ENCODE measurements at regions not wholly inside any gene's neighbourhood (a gene's known extent, or its start where the extent isn't known, plus 50 kb on each side); places are given as distances from the start of the nearest gene placed in this dataset.

GRCh38 chr9:28342815-28343338 lies 769.6 kb upstream of the C9orf72 start:
- ATAC-seq (ENCODE audit: low read depth), result no peak
- H3K56ac ChIP-seq (ENCODE audit: extremely low read depth, insufficient read depth, low read length), result no peak overlapping the region
- no peak overlapping the region for H4K5ac ChIP-seq (ENCODE audit: low read depth, low read length)
- H4K91ac ChIP-seq (ENCODE audit: insufficient read depth, low read depth, low read length), result no peak overlapping the region
- no peaks in the 10 kb centered on the region for H4K20me1 ChIP-seq (ENCODE audit: insufficient read depth, low read length)
- H2BK20ac ChIP-seq (ENCODE audit: low read depth, low read length), result no peak overlapping the region
- H3K79me1 ChIP-seq (ENCODE audit: low read depth in 1 of 2, low read length in 2 of 2), result no peaks in the 10 kb centered on the region
- no peak overlapping the region for H3K23ac ChIP-seq (ENCODE audit: low read depth, low read length)
- H3K9me3 ChIP-seq (ENCODE audit: control insufficient read depth, insufficient read depth, low read length), result peaks cover 4% of the 10 kb centered on the region; the same call in 1 of the 2 replicates
- TF ChIP-seq CEBPB (IDR thresholded peaks at IDR 0.05; ENCODE audit: low read depth, low read length), result no peak
- no peak for TF ChIP-seq ELK1 (IDR thresholded peaks at IDR 0.05; ENCODE audit: borderline replicate concordance, low read depth, low read length)
- TF ChIP-seq RAD21 (IDR thresholded peaks at IDR 0.05; ENCODE audit: low read length), result no peak
- TF ChIP-seq NFE2L2 (IDR thresholded peaks at IDR 0.05; ENCODE audit: low read depth, low read length), result no peak
- no peak for TF ChIP-seq USF2 (IDR thresholded peaks at IDR 0.05; ENCODE audit: low read depth, low read length)
- no peak for TF ChIP-seq SMC3 (IDR thresholded peaks at IDR 0.05; ENCODE audit: low read depth, low read length)
- TF ChIP-seq MXI1 (IDR thresholded peaks at IDR 0.05; ENCODE audit: borderline replicate concordance, low read depth, low read length), result no peak
- no peak for TF ChIP-seq RFX5 (IDR thresholded peaks at IDR 0.05; ENCODE audit: low read depth, low read length)
- TF ChIP-seq CHD1 (IDR thresholded peaks at IDR 0.05; ENCODE audit: low read depth, low read length), result no peak
- no peak for TF ChIP-seq BHLHE40 (IDR thresholded peaks at IDR 0.05; ENCODE audit: low read depth, low read length)
- no peak for TF ChIP-seq FOS (IDR thresholded peaks at IDR 0.05; ENCODE audit: low read depth, low read length)
- no peak for TF ChIP-seq POLR2A (IDR thresholded peaks at IDR 0.05; ENCODE audit: low read depth, low read length)
- no peak for TF ChIP-seq MAZ (IDR thresholded peaks at IDR 0.05; ENCODE audit: borderline replicate concordance, low read depth, low read length)
- no peak for TF ChIP-seq RCOR1 (IDR thresholded peaks at IDR 0.05; ENCODE audit: insufficient replicate concordance, low read length)
- TF ChIP-seq MAFK (IDR thresholded peaks at IDR 0.05; ENCODE audit: low read depth, low read length), result no peak
- TF ChIP-seq CTCF (conservative IDR thresholded peaks at IDR 0.05; ENCODE audit: low read depth, low read length), result no peak
- intact Hi-C loops (cut with micrococcal nuclease) (no loop called here), in situ Hi-C loops (cut with MboI; ENCODE audit: low sequenced_read_pairs) (no loop called here), dilution Hi-C loops (cut with HindIII; ENCODE audit: low sequenced_read_pairs, unreplicated experiment) (no loop called here)
- no peak overlapping the region for H2AFZ ChIP-seq (replicated peaks; ENCODE audit: low read length, poor library complexity)
- no peak overlapping the region for H2AK5ac ChIP-seq (ENCODE audit: low read depth, low read length)
- H3K4me2 ChIP-seq (ENCODE audit: low read depth, low read length), result no peak overlapping the region
- POLR2A ChIA-PET (ENCODE audit: unreplicated experiment), result no interaction called here
- H2BK15ac ChIP-seq (ENCODE audit: low read depth, low read length), result no peak overlapping the region
- no peak for DNase-seq
- CTCF ChIA-PET, result no interaction called here
- H4K8ac ChIP-seq (ENCODE audit: low read depth in 2 of 2, low read length in 2 of 2), result no peak overlapping the region
- H3K9ac ChIP-seq (ENCODE audit: low read depth, low read length), result no peak overlapping the region
- WGBS, 2 experiments (ENCODE audit: extremely low coverage in 2 of 2, insufficient read length in 1 of 2), result no CpG with 5 or more reads among the region's 2 CpGs
- H3K14ac ChIP-seq (replicated peaks; ENCODE audit: low read depth, low read length), result no peak overlapping the region
- no peak overlapping the region for H2AK9ac ChIP-seq (replicated peaks; ENCODE audit: low read depth, low read length, poor library complexity)
- H3K4me3 ChIP-seq (ENCODE audit: insufficient read depth, low read depth, low read length), result no peak overlapping the region
- no peak overlapping the region for H2BK120ac ChIP-seq (ENCODE audit: low read depth, low read length)
- no peak overlapping the region for H2BK5ac ChIP-seq (ENCODE audit: low read depth, low read length, poor library complexity, severe bottlenecking)
- no peak overlapping the region for H3K27ac ChIP-seq (ENCODE audit: insufficient read depth, low read length)
- no peak overlapping the region for H3K4ac ChIP-seq (ENCODE audit: low read depth, low read length)
- no TSS peak for BruUV-seq (replicated peaks)
- H3K36me3 ChIP-seq (ENCODE audit: control insufficient read depth, insufficient read depth, low read length), result no peaks in the 10 kb centered on the region
- no peaks in the 10 kb centered on the region for H3K4me1 ChIP-seq (ENCODE audit: control insufficient read depth, insufficient read depth, low read length)
- H3K27me3 ChIP-seq (ENCODE audit: control insufficient read depth, insufficient read depth, low read length), result no peaks in the 10 kb centered on the region
- H3K18ac ChIP-seq (ENCODE audit: low read depth, low read length), result no peak overlapping the region
- no peaks in the 10 kb centered on the region for H3K9me1 ChIP-seq (ENCODE audit: insufficient read depth, low read length)
